ENCODE measurements at regions not wholly inside any gene's neighbourhood (a gene's known extent, or its start where the extent isn't known, plus 50 kb on each side); places are given as distances from the start of the nearest gene placed in this dataset.

DNA sequence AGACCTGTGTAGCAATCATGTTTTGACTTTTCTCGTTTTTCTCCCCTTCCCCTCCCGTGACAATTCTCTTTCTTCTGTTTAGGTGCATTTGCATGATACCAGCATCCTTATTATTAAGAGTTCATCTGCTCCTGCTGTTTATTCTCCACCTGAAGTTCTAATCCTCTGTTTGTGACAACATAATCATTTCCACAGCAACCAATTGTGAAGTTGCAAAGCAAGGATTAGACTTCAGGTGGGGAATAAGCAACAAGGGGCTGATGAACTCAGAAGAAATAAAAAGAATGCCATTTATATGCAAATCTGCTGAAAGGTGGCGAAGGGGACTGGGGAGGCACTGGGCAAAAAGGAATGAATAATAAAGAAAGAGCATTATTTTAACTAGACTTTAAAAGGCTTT is 124.8 kb upstream of the LINC00305 start:
- no peak overlapping the region for H3K27ac ChIP-seq
- no peak for TF ChIP-seq ZFX (IDR thresholded peaks at IDR 0.05)
- TF ChIP-seq, protein P1, sequence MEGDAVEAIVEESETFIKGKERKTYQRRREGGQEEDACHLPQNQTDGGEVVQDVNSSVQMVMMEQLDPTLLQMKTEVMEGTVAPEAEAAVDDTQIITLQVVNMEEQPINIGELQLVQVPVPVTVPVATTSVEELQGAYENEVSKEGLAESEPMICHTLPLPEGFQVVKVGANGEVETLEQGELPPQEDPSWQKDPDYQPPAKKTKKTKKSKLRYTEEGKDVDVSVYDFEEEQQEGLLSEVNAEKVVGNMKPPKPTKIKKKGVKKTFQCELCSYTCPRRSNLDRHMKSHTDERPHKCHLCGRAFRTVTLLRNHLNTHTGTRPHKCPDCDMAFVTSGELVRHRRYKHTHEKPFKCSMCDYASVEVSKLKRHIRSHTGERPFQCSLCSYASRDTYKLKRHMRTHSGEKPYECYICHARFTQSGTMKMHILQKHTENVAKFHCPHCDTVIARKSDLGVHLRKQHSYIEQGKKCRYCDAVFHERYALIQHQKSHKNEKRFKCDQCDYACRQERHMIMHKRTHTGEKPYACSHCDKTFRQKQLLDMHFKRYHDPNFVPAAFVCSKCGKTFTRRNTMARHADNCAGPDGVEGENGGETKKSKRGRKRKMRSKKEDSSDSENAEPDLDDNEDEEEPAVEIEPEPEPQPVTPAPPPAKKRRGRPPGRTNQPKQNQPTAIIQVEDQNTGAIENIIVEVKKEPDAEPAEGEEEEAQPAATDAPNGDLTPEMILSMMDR (conservative IDR thresholded peaks at IDR 0.05), result no peak

DNA sequence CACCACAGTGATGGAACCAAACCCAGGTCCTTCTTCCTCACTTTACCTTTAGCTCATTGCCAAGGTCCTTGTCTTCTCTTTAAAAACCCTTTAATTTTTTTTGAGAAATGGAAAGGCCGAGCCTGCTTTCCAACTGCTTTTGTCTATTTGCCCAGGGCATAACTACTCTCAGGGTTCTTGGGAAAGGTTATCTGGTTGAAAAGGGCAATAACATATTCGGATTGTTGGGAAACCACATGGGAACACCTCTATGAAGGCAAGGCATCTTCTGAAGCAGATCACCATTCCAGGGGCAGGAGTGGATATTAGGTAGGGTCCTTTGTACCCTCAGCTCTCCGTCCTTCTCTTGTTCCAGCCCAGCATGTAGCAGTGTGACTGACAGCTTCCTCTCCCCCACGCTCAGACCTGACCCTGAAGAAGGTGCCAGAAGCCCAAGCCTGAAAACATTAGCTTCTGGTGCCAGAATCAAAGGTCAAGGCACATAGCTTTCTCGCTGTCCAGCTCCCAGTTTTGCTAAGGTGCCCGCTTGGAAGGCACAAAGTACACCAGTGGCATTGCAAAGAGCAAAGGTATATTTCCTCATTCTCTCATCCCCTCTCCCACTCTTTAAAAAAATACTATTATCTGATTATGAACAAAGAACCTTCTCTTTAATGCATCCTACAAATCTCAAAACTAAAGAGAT is 123.2 kb upstream of the LINC00305 start:
- TF ChIP-seq ZFX (IDR thresholded peaks at IDR 0.05), result no peak
- TF ChIP-seq, protein P1 (conservative IDR thresholded peaks at IDR 0.05), result no peak
- H3K27ac ChIP-seq, result no peak overlapping the region

DNA sequence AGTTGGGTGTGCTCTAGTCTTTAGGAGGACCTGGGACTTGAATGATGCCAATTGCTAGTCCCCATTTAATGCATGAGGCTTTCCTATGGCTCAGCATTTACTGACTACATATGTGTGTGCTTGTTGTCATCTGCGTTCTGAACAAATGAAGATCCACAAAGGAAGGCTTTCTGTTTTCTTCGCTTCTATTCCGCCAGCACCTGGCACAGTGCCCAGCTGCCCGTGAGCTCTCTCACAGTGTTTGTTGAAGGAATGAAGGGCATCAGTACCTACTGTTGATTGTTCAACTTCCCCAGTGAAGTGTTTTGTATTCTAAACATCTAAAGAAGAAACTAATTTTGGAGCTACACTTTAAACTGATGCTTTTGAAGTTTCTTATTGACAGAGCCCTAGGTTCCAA is 122.4 kb upstream of the LINC00305 start:
- no peak for TF ChIP-seq ZFX (IDR thresholded peaks at IDR 0.05)
- TF ChIP-seq, protein P1 (conservative IDR thresholded peaks at IDR 0.05), result no peak
- no peak overlapping the region for H3K27ac ChIP-seq

DNA sequence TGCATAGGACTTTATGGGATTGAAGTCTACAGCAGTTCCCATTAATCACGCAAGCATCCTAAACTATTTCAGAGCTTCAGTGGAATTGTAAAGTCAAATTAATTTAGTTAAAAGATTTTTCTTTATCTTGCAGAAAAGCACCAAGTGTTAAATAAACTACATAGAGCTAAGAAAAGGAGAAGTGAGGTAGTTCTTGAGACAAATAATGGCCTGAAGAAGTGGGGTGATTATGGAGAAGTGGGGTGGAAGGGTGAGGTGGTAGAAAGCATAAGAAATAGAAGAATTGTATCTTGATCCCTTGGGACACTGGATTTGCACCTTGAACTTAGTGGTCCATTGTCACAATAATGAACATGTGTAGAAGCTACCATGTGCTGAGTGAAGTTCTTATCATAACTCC is 121.7 kb upstream of the LINC00305 start:
- TF ChIP-seq, protein P1 (conservative IDR thresholded peaks at IDR 0.05), result no peak
- TF ChIP-seq ZFX (IDR thresholded peaks at IDR 0.05), result no peak
- H3K27ac ChIP-seq, result no peak overlapping the region

DNA sequence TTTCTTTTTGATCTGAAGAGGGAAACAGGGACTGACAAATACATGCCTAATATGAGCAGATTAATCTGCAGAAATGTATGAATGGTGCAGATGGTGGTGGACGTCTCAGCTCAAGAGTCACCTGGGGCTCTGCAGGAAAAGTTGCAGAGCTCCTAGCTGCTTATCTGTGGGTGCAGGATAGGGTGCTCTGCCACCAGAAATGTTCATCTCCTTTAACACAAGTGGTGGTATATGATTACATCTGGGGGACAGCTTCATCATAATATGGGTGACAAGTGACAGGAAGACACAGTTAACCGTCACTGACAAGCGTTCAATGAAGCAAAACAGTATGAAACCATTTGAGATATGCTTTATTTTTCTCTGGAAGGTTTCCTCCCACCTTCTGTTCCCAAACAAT is 121.2 kb upstream of the LINC00305 start:
- TF ChIP-seq, protein P1 (conservative IDR thresholded peaks at IDR 0.05), result no peak
- TF ChIP-seq ZFX (IDR thresholded peaks at IDR 0.05), result no peak
- no peak overlapping the region for H3K27ac ChIP-seq

DNA sequence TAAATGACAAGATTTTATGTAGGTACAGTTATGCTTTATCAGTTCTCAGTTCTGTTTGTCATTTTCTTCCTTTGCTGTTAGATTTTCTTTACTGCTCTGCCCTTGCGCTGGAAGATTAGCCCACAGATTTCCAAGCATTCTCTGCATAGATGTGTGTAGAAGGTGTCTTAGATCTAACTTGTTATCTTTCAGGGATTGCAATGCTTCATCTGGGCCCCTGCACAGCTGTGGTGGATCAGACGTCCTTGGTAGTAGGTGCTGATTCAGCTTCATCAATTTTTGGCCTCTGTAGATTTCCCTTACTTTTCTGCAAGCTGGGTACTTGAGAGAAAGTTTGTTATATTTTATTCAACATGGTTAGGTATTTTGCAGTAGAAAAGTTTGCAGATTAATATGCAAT is 115.3 kb upstream of the LINC00305 start:
- no peak overlapping the region for H3K27ac ChIP-seq
- TF ChIP-seq, protein P1 (conservative IDR thresholded peaks at IDR 0.05), result no peak
- no peak for TF ChIP-seq ZFX (IDR thresholded peaks at IDR 0.05)

DNA sequence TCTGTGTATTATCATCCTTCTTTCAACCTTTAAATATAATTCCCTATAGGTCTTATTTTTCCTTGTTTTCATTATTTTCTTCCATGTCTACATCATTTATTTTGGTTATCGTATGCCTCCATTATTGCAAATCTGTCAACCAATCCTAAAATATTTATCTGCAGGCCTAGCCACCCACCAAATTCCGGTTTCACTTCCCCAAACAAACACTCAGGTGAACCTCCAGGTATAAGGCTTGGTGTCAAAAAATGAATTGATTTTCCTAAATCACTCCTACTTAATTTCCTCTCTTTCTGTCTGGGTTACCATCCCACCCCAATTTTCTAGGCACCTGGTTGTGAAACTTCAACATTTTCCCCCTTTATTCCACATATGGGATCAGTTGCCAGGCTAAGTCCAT is 111.9 kb upstream of the LINC00305 start:
- TF ChIP-seq, protein P1 (conservative IDR thresholded peaks at IDR 0.05), result no peak
- no peak for TF ChIP-seq ZFX (IDR thresholded peaks at IDR 0.05)
- no peak overlapping the region for H3K27ac ChIP-seq
